K562 (cell line): ENCODE measurements at regions not wholly inside any gene's neighbourhood (a gene's known extent, or its start where the extent isn't known, plus 50 kb on each side); places are given as distances from the start of the nearest gene placed in this dataset.

ENCODE experiments used
- E4F1 ChIP-seq: fragments of 250-450 bp; sonication (Bioruptor Pico); IDR thresholded peaks from 2 replicates; pipeline ENCODE4 v1.5.0; 2021; ENCODE audit warnings: mild to moderate bottlenecking, borderline replicate concordance
- ELF1 ChIP-seq: fragments of 200-800 bp; sonication (Bioruptor generic); IDR thresholded peaks from 2 replicates; pipeline ENCODE4 v1.6.1; 2016; ENCODE audit warnings: missing genetic modification characterization, missing compliant biosample characterization
- ETS2 ChIP-seq: IDR thresholded peaks from 2 replicates; pipeline ENCODE4 v1.6.1; 2016; ENCODE audit warnings: borderline replicate concordance, missing genetic modification characterization, mild to moderate bottlenecking, moderate library complexity, missing compliant biosample characterization; ENCODE audit not compliant: poor library complexity, severe bottlenecking
- HNRNPLL ChIP-seq: fragments of 200-400 bp; formaldehyde crosslinking; IDR thresholded peaks from 2 replicates; pipeline ENCODE4 v1.6.1; 2017; ENCODE audit warnings: low read length, low read depth, mild to moderate bottlenecking; ENCODE audit not compliant: poor library complexity, severe bottlenecking
- ZBTB43 ChIP-seq: sonication (generic); formaldehyde crosslinking; IDR thresholded peaks from 2 replicates; pipeline ENCODE4 v1.8.0; 2023; ENCODE audit warnings: mild to moderate bottlenecking, missing genetic modification reagents
- ZC3H11A ChIP-seq: IDR thresholded peaks from 2 replicates; pipeline ENCODE4 v1.6.1; 2012; ENCODE audit warnings: low read depth, low read length, improper control_type of control experiment
- TF ChIP-seq, protein P1 (sequence below): sonication (generic); formaldehyde crosslinking; IDR thresholded peaks from 2 replicates; pipeline ENCODE4 v1.8.0; 2022; ENCODE audit warnings: mild to moderate bottlenecking, missing genetic modification reagents

GRCh38 chr5:1959231-1959630, 76.5 kb upstream of the IRX4 start (continued):
- no peak for TF ChIP-seq HNRNPLL
- no peak for TF ChIP-seq ZC3H11A
- no peak for TF ChIP-seq ETS2 (tag)
- TF ChIP-seq E4F1, result no peak
- TF ChIP-seq ZBTB43, result no peak
- TF ChIP-seq, protein P1, sequence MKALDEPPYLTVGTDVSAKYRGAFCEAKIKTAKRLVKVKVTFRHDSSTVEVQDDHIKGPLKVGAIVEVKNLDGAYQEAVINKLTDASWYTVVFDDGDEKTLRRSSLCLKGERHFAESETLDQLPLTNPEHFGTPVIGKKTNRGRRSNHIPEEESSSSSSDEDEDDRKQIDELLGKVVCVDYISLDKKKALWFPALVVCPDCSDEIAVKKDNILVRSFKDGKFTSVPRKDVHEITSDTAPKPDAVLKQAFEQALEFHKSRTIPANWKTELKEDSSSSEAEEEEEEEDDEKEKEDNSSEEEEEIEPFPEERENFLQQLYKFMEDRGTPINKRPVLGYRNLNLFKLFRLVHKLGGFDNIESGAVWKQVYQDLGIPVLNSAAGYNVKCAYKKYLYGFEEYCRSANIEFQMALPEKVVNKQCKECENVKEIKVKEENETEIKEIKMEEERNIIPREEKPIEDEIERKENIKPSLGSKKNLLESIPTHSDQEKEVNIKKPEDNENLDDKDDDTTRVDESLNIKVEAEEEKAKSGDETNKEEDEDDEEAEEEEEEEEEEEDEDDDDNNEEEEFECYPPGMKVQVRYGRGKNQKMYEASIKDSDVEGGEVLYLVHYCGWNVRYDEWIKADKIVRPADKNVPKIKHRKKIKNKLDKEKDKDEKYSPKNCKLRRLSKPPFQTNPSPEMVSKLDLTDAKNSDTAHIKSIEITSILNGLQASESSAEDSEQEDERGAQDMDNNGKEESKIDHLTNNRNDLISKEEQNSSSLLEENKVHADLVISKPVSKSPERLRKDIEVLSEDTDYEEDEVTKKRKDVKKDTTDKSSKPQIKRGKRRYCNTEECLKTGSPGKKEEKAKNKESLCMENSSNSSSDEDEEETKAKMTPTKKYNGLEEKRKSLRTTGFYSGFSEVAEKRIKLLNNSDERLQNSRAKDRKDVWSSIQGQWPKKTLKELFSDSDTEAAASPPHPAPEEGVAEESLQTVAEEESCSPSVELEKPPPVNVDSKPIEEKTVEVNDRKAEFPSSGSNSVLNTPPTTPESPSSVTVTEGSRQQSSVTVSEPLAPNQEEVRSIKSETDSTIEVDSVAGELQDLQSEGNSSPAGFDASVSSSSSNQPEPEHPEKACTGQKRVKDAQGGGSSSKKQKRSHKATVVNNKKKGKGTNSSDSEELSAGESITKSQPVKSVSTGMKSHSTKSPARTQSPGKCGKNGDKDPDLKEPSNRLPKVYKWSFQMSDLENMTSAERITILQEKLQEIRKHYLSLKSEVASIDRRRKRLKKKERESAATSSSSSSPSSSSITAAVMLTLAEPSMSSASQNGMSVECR (CRISPR knock-in tag), result no peak
- TF ChIP-seq ELF1, result no peak
